Naive thymus-derived CD8-positive, alpha-beta T cell (primary cell): ENCODE measurements at regions not wholly inside any gene's neighbourhood (a gene's known extent, or its start where the extent isn't known, plus 50 kb on each side); places are given as distances from the start of the nearest gene placed in this dataset.

Experiments used
- ATAC-seq, 2 donors: fragments of 150-1000 bp; cut with Tn5 transposase in 1 of 2; sonication (Bioruptor Pico), chemical (Tn5 transposase) in 1 of 2; 1 replicate in 1 of 2; 2 replicates in 1 of 2; pipeline ENCODE4 v1.10.0; 2021; ENCODE audit warnings: mild to moderate bottlenecking in 2 of 2, moderate library complexity in 2 of 2
- POLR2A ChIA-PET: fragments of 350-600 bp; sonication (Branson Sonifier 250); formaldehyde crosslinking; loops from one replicate; lab custom pipeline; 2021; ENCODE audit warnings: antibody characterized with exemption; lab: Charles Lee
- DNase-seq, 10 donors: peaks; one replicate each; pipeline versions ENCODE4 v3.0.0 to v3.0.0-alpha.2; 2020 to 2022
- H3K27ac Mint-ChIP-seq, 10 donors: one replicate each; pipeline ENCODE4 v1.8.0; 2020 to 2022; ENCODE audit warnings: mild to moderate bottlenecking in 10 of 10, mixed read lengths in 10 of 10, moderate library complexity in 4 of 10, inconsistent platforms in 1 of 10
- H3K27me3 Mint-ChIP-seq, 5 donors: one replicate each; pipeline ENCODE4 v1.8.0; 2021 to 2022; ENCODE audit warnings: mixed read lengths in 5 of 5
- H3K36me3 Mint-ChIP-seq, 3 donors: one replicate each; pipeline ENCODE4 v1.8.0; 2020 to 2022; ENCODE audit warnings: mixed read lengths in 3 of 3, mild to moderate bottlenecking in 2 of 3, inconsistent platforms in 1 of 3
- H3K4me1 Mint-ChIP-seq, 4 donors: one replicate each; pipeline ENCODE4 v1.8.0; 2021 to 2022; ENCODE audit warnings: mixed read lengths in 4 of 4
- H3K4me3 Mint-ChIP-seq, 10 donors: one replicate each; pipeline ENCODE4 v1.8.0; 2020 to 2022; ENCODE audit warnings: mild to moderate bottlenecking in 10 of 10, mixed read lengths in 10 of 10, moderate library complexity in 6 of 10, inconsistent platforms in 1 of 10
- H3K9me3 Mint-ChIP-seq, 9 donors: one replicate each; pipeline ENCODE4 v1.8.0; 2020 to 2022; ENCODE audit warnings: mixed read lengths in 9 of 9, mild to moderate bottlenecking in 3 of 9, inconsistent platforms in 1 of 9, moderate library complexity in 1 of 9

- Mint-ChIP-seq H3K4me3 (no peak overlapping the region), H3K36me3 (no peaks in the 10 kb centered on the region), H3K9me3 (peaks cover 0 to 9% (median 0%) of the 10 kb centered on the region in 9 donors), H3K4me1 (peaks cover 0 to 46% (median 0%) of the 10 kb centered on the region in 4 donors), H3K27me3 (peaks cover 0 to 4% (median 0%) of the 10 kb centered on the region in 5 donors), H3K27ac (no peak overlapping the region)
- DNase-seq (no peak), ATAC-seq (no peak)
- POLR2A ChIA-PET, result no interaction called here
Observed at GRCh38 chr9:76557674-76558225, 98.8 kb downstream of the GCNT1 start.

- Mint-ChIP-seq H3K4me1 (peaks cover 0 to 51% (median 0%) of the 10 kb centered on the region in 4 donors), H3K27me3 (peaks cover 0 to 4% (median 0%) of the 10 kb centered on the region in 5 donors), H3K4me3 (no peak overlapping the region), H3K27ac (no peak overlapping the region), H3K36me3 (no peaks in the 10 kb centered on the region), H3K9me3 (peaks cover 0 to 9% (median 0%) of the 10 kb centered on the region in 9 donors)
- POLR2A ChIA-PET, result no interaction called here
- no peak for ATAC-seq
- DNase-seq, result no peak
Observed at GRCh38 chr9:76558465-76558864, 99.5 kb downstream of the GCNT1 start.

DNA sequence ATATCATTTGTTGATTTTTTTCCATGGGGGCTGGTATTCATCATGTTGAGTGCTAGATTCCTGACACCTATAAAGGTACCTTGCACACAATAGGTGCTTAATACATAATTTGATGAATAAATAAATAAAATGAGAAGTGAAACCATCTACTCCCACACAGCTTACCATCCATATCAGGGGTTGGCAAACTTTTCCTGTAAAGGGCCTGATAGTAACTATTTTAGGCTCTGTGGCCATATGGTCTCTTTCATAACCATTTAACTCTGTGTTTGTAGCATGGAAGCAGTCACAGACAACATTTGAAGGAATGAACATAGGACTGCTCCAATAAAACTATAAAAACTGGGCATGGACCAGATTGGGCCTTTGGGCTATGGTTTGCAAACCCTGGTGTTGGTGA lies 100.3 kb downstream of the GCNT1 start:
- POLR2A ChIA-PET, result no interaction called here
- Mint-ChIP-seq H3K9me3 (peaks cover 0 to 9% (median 0%) of the 10 kb centered on the region in 9 donors), H3K27me3 (peaks cover 0 to 4% (median 0%) of the 10 kb centered on the region in 5 donors)

DNA sequence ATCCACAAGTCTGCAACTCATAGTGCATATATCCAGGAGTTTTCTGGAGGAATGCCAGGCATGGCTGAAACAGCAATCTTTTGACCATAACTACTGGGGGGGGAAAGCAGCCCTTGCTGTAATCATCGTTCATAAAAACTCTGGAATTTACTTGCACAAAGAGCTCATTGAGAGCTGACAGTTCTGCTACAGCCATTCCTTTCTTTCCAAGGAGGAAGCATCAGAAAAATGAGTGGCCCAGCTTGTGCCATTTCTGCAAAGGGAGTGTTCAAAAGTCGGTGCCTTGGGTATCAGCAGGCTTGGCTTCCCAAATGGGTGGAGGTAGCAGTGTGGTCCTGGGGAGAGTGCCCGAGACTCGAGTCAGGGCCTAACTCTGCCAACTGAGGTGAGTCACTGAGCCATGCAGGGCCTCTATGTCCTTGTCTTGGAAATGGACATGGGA lies 101.5 kb downstream of the GCNT1 start:
- POLR2A ChIA-PET, result no interaction called here
- DNase-seq (no peak), ATAC-seq (no peak)
- Mint-ChIP-seq H3K36me3 (no peaks in the 10 kb centered on the region), H3K4me1 (peaks cover 0 to 56% (median 0%) of the 10 kb centered on the region in 4 donors), H3K27me3 (peaks cover 0 to 4% (median 0%) of the 10 kb centered on the region in 5 donors), H3K27ac (no peak overlapping the region), H3K9me3 (peaks cover 0 to 9% (median 0%) of the 10 kb centered on the region in 9 donors), H3K4me3 (no peak overlapping the region)

More for the DNA sequence above, 100.3 kb downstream of the GCNT1 start:
- no peak overlapping the region for H3K4me3 Mint-ChIP-seq
- peaks cover 0 to 54% (median 0%) of the 10 kb centered on the region in 4 donors for H3K4me1 Mint-ChIP-seq
- ATAC-seq (no peak), DNase-seq (no peak)
- no peaks in the 10 kb centered on the region for H3K36me3 Mint-ChIP-seq
- H3K27ac Mint-ChIP-seq, result no peak overlapping the region

GRCh38 chr9:76561050-76561713 lies 102.2 kb downstream of the GCNT1 start:
- Mint-ChIP-seq H3K27me3 (peaks cover 0 to 4% (median 0%) of the 10 kb centered on the region in 5 donors), H3K4me1 (peaks cover 0 to 56% (median 0%) of the 10 kb centered on the region in 4 donors), H3K36me3 (no peaks in the 10 kb centered on the region), H3K27ac (peak overlapping the region in 1 of 10 donors; percentile 26), H3K4me3 (no peak overlapping the region), H3K9me3 (peaks cover 0 to 6% (median 0%) of the 10 kb centered on the region in 9 donors)
- ATAC-seq, result no peak
- POLR2A ChIA-PET, result no interaction called here
- no peak for DNase-seq
